PC-3 (cell line): ENCODE measurements at regions not wholly inside any gene's neighbourhood (a gene's known extent, or its start where the extent isn't known, plus 50 kb on each side); places are given as distances from the start of the nearest gene placed in this dataset.

ENCODE experiments used
- EZH2 ChIP-seq: fragments of 300-600 bp; sonication (generic); IDR thresholded peaks from one replicate; pipeline ENCODE4 v1.6.1; 2017; ENCODE audit warnings: antibody characterized with exemption, mild to moderate bottlenecking, low read length; ENCODE audit not compliant: unreplicated experiment
- TF ChIP-seq, protein P1 (sequence below): fragments of 300-600 bp; sonication (generic); conservative IDR thresholded peaks from 2 replicates; pipeline ENCODE4 v1.5.1; 2017; ENCODE audit warnings: antibody characterized with exemption, low read depth, mild to moderate bottlenecking, low read length

DNA sequence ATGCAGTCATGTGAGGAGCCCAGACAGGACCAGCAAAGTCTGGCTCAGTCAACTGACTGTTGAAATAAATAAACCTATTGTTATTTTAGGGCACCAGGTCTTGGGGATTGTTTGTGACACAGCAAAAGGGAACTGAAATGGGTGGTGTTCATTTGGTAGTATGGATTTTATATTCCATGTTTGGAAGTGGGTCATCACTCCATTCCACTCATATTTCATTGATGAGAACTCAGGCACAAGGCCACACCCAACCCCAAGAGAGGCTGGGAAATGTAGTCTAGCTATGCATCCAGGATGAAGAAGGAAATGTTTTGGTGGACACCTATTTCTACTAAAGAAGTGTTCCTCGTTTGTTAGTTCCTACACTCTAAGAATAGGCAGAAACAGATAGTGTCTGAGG lies 64.9 kb upstream of the BTBD3 start:
- TF ChIP-seq, protein P1, sequence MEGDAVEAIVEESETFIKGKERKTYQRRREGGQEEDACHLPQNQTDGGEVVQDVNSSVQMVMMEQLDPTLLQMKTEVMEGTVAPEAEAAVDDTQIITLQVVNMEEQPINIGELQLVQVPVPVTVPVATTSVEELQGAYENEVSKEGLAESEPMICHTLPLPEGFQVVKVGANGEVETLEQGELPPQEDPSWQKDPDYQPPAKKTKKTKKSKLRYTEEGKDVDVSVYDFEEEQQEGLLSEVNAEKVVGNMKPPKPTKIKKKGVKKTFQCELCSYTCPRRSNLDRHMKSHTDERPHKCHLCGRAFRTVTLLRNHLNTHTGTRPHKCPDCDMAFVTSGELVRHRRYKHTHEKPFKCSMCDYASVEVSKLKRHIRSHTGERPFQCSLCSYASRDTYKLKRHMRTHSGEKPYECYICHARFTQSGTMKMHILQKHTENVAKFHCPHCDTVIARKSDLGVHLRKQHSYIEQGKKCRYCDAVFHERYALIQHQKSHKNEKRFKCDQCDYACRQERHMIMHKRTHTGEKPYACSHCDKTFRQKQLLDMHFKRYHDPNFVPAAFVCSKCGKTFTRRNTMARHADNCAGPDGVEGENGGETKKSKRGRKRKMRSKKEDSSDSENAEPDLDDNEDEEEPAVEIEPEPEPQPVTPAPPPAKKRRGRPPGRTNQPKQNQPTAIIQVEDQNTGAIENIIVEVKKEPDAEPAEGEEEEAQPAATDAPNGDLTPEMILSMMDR: no peak
- TF ChIP-seq EZH2: no peak
